GM10248 (cell line): ENCODE measurements at regions not wholly inside any gene's neighbourhood (a gene's known extent, or its start where the extent isn't known, plus 50 kb on each side); places are given as distances from the start of the nearest gene placed in this dataset.

ENCODE experiments used
- CTCF ChIA-PET: fragments of 300-600 bp; sonication (Branson Sonifier 250); formaldehyde crosslinking; extraction: SDS; loops from one replicate; lab custom pipeline; 2021; ENCODE audit warnings: antibody characterized with exemption; lab: Yijun Ruan, JAX
- POLR2A ChIA-PET: fragments of 350-650 bp; sonication (Branson Sonifier 250); formaldehyde crosslinking; extraction: SDS; loops from one replicate; lab custom pipeline; 2020; ENCODE audit warnings: antibody characterized with exemption; lab: Yijun Ruan, JAX
- DNase-seq: peaks from one replicate; pipeline ENCODE4 v3.0.0; 2012; ENCODE audit errors: extremely low spot score
- TF ChIP-seq, protein P1 (sequence below): IDR thresholded peaks from 2 replicates; pipeline ENCODE4 v1.5.1; 2012; ENCODE audit warnings: mild to moderate bottlenecking, low read depth; ENCODE audit errors: extremely low read depth, missing control alignments, control extremely low read depth

DNA sequence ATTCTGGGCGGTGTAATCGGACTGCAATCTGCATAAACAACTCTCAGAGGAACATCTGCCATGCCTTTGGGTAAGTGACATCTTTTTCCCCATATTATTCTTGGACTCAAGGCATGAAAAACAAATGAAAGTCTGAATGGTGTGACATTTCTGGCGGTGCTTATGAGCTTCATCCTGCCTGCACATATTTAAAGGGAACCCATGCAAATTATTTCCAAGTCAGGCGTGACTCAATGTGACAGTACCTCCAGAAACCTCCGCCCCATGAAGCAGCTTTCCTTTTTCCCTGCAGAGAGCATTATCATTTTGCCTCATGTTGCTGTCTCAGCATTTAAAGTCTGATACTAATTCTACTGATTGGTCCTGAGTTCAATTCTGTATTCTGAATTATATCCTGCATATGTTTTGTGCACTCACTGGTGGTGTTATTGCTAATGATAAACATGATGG is 585.4 kb downstream of the SNAPC1 start:
- TF ChIP-seq, protein P1, sequence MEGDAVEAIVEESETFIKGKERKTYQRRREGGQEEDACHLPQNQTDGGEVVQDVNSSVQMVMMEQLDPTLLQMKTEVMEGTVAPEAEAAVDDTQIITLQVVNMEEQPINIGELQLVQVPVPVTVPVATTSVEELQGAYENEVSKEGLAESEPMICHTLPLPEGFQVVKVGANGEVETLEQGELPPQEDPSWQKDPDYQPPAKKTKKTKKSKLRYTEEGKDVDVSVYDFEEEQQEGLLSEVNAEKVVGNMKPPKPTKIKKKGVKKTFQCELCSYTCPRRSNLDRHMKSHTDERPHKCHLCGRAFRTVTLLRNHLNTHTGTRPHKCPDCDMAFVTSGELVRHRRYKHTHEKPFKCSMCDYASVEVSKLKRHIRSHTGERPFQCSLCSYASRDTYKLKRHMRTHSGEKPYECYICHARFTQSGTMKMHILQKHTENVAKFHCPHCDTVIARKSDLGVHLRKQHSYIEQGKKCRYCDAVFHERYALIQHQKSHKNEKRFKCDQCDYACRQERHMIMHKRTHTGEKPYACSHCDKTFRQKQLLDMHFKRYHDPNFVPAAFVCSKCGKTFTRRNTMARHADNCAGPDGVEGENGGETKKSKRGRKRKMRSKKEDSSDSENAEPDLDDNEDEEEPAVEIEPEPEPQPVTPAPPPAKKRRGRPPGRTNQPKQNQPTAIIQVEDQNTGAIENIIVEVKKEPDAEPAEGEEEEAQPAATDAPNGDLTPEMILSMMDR = no peak
- no peak for DNase-seq
- ChIA-PET POLR2A (no interaction called here), CTCF (interaction anchor here (1.0 to 1.7 kb wide), 2 partner anchors 10 kb away, joined by 4 to 6 read pairs; no protein-coding TSS in a partner anchor)

DNA sequence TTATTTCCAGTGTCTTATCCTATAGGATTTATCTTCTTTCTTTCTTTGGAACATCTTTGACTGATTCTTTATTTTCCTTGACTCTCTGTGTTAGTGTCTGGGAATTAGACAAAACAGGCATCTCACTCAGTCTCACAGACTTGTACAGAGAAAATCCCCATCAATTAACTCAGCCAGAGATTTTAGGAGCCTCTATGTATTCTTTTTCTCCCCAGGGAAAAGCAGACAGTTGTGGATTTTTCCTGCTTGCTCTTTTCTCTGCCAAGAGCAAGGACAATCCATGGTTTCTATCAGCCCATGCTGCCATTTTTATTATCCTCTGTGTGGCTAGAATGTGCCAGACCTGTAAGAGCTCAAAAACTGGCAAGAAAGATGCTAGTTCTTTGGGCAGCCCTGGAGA is 595.1 kb downstream of the SNAPC1 start:
- no peak for DNase-seq
- TF ChIP-seq, protein P1 = no peak
- POLR2A ChIA-PET = no interaction called here
- CTCF ChIA-PET = interaction anchor here (1.1 kb wide), 1 partner anchor 10 kb away, joined by 4 read pairs; no protein-coding TSS in a partner anchor

DNA sequence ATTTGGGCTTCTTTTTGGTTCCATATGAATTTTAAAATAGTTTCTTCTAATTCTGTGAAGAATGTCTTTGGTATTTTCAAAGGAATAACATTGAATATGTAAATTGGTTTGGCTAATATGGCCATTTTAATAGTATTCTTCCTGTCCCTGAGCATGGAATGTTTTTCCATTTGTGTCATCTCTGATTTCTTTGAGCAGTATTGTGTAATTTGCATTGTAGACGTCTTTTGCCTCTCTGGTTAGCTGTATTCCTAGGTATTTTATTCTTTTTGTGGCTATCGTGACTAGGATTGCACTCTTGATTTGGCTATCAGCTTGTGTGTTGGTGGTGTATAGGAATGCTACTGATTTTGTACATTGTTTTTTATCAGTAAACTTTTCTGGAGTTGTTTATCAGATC is 601.9 kb downstream of the SNAPC1 start:
- ChIA-PET POLR2A (no interaction called here), CTCF (no interaction called here)
- TF ChIP-seq, protein P1 = no peak
- no peak for DNase-seq

DNA sequence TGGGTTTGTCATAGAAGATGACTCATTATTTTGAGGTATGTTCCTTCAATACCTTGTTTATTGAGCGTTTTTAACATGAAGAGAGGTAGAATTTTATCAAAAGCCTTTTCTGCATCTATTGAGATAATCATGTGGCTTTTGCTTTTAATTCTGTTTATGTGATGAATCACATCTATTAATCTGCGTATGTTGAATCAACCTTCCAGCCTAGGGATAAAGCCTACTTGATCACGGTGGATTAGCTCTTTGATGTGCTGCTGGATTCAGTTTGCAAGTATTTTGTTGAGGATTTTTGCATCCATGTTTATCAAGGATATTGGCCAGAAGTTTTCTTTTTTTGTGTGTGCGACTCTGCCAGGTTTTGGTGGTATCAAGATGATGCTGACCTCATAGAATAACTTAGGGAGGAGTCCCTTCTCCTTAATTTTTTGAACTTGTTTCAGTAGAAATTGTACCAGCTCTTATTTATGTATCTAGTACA is 602.6 kb downstream of the SNAPC1 start:
- CTCF ChIA-PET = no interaction called here
- TF ChIP-seq, protein P1 = no peak

DNA sequence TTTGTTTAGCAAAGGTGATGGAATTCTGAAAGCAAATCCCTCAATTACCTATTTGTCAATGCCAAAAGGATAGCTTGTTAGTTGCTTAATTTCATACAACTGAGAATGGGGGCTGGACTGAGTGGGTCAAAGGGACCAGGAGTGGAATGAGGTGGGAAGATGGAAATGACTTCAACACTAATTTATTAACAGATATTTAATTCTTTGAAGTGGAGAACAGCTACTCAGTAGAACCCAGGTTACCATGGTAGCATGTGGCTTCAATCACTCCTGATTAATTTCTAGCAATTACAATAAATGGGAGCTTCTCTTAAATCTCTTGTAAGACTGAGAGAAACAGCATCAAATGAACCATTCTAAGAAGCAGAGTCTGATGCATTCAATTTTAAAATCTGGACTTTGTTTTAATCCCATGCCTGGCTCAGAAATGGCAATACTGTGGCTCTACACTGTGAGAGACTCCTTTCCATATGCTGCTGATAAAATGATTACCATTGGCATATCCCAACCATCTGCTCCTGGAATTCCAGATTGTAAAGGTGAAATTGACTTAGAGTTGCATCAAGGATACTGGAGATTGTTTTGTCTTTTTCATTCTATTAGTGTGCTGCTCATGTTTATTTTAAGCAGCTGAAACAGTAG is 607.8 kb downstream of the SNAPC1 start:
- CTCF ChIA-PET = interaction anchor here (1.8 kb wide), 1 partner anchor 12 kb away, joined by 4 read pairs; no protein-coding TSS in a partner anchor
- POLR2A ChIA-PET = no interaction called here

More for the DNA sequence above, 602.6 kb downstream of the SNAPC1 start:
- POLR2A ChIA-PET = no interaction called here
- no peak for DNase-seq

DNA sequence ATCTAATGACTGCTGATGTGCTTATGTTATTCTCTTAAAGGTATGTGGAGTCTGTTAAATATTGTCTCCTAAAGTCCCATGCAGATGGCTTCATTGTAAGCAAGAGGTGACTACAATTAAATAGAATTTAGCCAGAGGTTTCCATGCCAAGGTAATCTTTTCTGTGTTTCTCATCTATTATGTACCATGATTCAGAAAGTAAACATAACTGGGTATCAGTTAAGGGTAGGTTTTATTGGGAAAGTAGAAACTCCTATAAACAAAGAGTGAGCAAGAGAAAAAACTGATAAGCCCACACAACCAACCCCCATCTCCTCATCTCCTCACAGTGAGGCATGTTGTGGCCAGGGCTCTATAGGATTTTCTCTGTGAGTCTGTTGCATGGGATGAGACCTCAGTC is 611.7 kb downstream of the SNAPC1 start:
- TF ChIP-seq, protein P1 = no peak
- POLR2A ChIA-PET = no interaction called here
- CTCF ChIA-PET = no interaction called here
- DNase-seq = no peak

More for the DNA sequence above, 607.8 kb downstream of the SNAPC1 start:
- TF ChIP-seq, protein P1 = no peak
- DNase-seq = no peak
